H9 (cell line): ENCODE measurements at regions not wholly inside any gene's neighbourhood (a gene's known extent, or its start where the extent isn't known, plus 50 kb on each side); places are given as distances from the start of the nearest gene placed in this dataset.

Experiments used
- DNase-seq: peaks from one replicate; pipeline ENCODE4 v3.0.0-alpha.2; 2017
- H2AFZ ChIP-seq: one replicate; pipeline ENCODE4 v1.6.1; 2013; ENCODE audit warnings: mild to moderate bottlenecking, low read length, control low read depth, moderate library complexity
- H2AK5ac ChIP-seq: 2 replicates; pipeline ENCODE4 v1.6.1; 2013; ENCODE audit warnings: low read length, control low read depth, mixed read lengths; ENCODE audit not compliant: insufficient read length
- H2BK120ac ChIP-seq: one replicate; pipeline ENCODE4 v1.6.1; 2013; ENCODE audit warnings: low read depth, mild to moderate bottlenecking, low read length, control low read depth, inconsistent platforms; ENCODE audit not compliant: poor library complexity, severe bottlenecking
- H2BK12ac ChIP-seq: 2 replicates; pipeline ENCODE4 v1.6.1; 2013; ENCODE audit warnings: low read length, control low read depth, mixed read lengths, low read depth; ENCODE audit not compliant: insufficient read length
- H2BK15ac ChIP-seq: 2 replicates; pipeline ENCODE4 v1.6.1; 2013; ENCODE audit warnings: low read depth, low read length, control low read depth
- H2BK20ac ChIP-seq: one replicate; pipeline ENCODE4 v1.6.1; 2013; ENCODE audit warnings: low read depth, mild to moderate bottlenecking, low read length, control low read depth, inconsistent platforms; ENCODE audit not compliant: poor library complexity, severe bottlenecking
- H2BK5ac ChIP-seq: 2 replicates; pipeline ENCODE4 v1.6.1; 2013; ENCODE audit warnings: low read length, control low read depth, mixed read lengths; ENCODE audit not compliant: insufficient read length
- H3K14ac ChIP-seq: 2 replicates; pipeline ENCODE4 v1.6.1; 2013; ENCODE audit warnings: low read length, control low read depth; ENCODE audit not compliant: insufficient read depth
- H3K18ac ChIP-seq: 2 replicates; pipeline ENCODE4 v1.6.1; 2013; ENCODE audit warnings: low read depth, mild to moderate bottlenecking, mixed read lengths, low read length, control low read depth; ENCODE audit not compliant: insufficient read length
- H3K23ac ChIP-seq: 2 replicates; pipeline ENCODE4 v1.6.1; 2013; ENCODE audit warnings: low read length, control low read depth, mixed read lengths, low read depth; ENCODE audit not compliant: insufficient read length
- H3K23me2 ChIP-seq: 2 replicates; pipeline ENCODE4 v1.6.1; 2013; ENCODE audit warnings: low read depth, mild to moderate bottlenecking, mixed read lengths, low read length, control low read depth; ENCODE audit not compliant: insufficient read length, poor library complexity, severe bottlenecking
- H3K27ac ChIP-seq: 2 replicates; pipeline ENCODE4 v1.5.1; 2013; ENCODE audit warnings: low read length, control low read depth, mixed read lengths, low read depth; ENCODE audit not compliant: insufficient read length
- H3K27me3 ChIP-seq: 2 replicates; pipeline ENCODE4 v1.6.1; 2013; ENCODE audit warnings: low read length, control low read depth, inconsistent platforms; ENCODE audit not compliant: insufficient read depth
- H3K4ac ChIP-seq: 2 replicates; pipeline ENCODE4 v1.6.1; 2013; ENCODE audit warnings: low read depth, mild to moderate bottlenecking, control low read depth, inconsistent platforms, low read length, moderate library complexity
- H3K4me1 ChIP-seq: 2 replicates; pipeline ENCODE4 v1.6.1; 2013; ENCODE audit warnings: low read length, control low read depth, inconsistent platforms; ENCODE audit not compliant: insufficient read depth
- H3K4me2 ChIP-seq: 2 replicates; pipeline ENCODE4 v1.6.1; 2013; ENCODE audit warnings: low read length, control low read depth, mixed read lengths; ENCODE audit not compliant: insufficient read length, insufficient read depth
- H3K56ac ChIP-seq: 2 replicates; pipeline ENCODE4 v1.6.1; 2013; ENCODE audit warnings: low read depth, mild to moderate bottlenecking, mixed read lengths, low read length, control low read depth; ENCODE audit not compliant: insufficient read length
- H3K79me1 ChIP-seq: 2 replicates; pipeline ENCODE4 v1.6.1; 2013; ENCODE audit warnings: low read depth, mild to moderate bottlenecking, moderate library complexity, low read length, control low read depth, inconsistent platforms; ENCODE audit not compliant: insufficient read depth, poor library complexity, severe bottlenecking
- H3K79me2 ChIP-seq: 2 replicates; pipeline ENCODE4 v1.6.1; 2013; ENCODE audit warnings: low read length, control low read depth, inconsistent platforms; ENCODE audit not compliant: insufficient read depth
- H3K9ac ChIP-seq: 2 replicates; pipeline ENCODE4 v1.6.1; 2013; ENCODE audit warnings: low read length, control low read depth, mixed read lengths; ENCODE audit not compliant: insufficient read length; ENCODE audit errors: extremely low read depth
- H3K9me3 ChIP-seq: one replicate; pipeline ENCODE4 v1.6.1; 2013; ENCODE audit warnings: low read depth, low read length, inconsistent platforms; ENCODE audit not compliant: control insufficient read depth
- H3T11ph ChIP-seq: one replicate; pipeline ENCODE4 v1.6.1; 2013; ENCODE audit warnings: mild to moderate bottlenecking, low read length, control low read depth, inconsistent platforms
- H4K20me1 ChIP-seq: one replicate; pipeline ENCODE4 v1.6.1; 2013; ENCODE audit not compliant: control insufficient read depth, insufficient read length, insufficient read depth
- H4K5ac ChIP-seq: 2 replicates; pipeline ENCODE4 v1.6.1; 2013; ENCODE audit warnings: low read depth, mild to moderate bottlenecking, mixed read lengths, low read length, control low read depth; ENCODE audit not compliant: insufficient read length
- H4K8ac ChIP-seq: replicated peaks from 2 replicates; pipeline ENCODE4 v1.6.1; 2013; ENCODE audit warnings: low read length, control low read depth, mixed read lengths, low read depth; ENCODE audit not compliant: insufficient read length
- H4K91ac ChIP-seq: 2 replicates; pipeline ENCODE4 v1.6.1; 2013; ENCODE audit warnings: low read depth, mild to moderate bottlenecking, moderate library complexity, mixed read lengths, low read length, control low read depth; ENCODE audit not compliant: insufficient read length
- H3K27ac Mint-ChIP-seq, 3 experiments: 2 replicates in 2 of 3; 3 replicates in 1 of 3; pipeline ENCODE4 v1.8.0; 2020 to 2021; ENCODE audit warnings: mixed read lengths in 3 of 3, mild to moderate bottlenecking in 1 of 3, moderate library complexity in 1 of 3
- H3K27me3 Mint-ChIP-seq: 2 replicates; pipeline ENCODE4 v1.8.0; 2021; ENCODE audit warnings: low read depth, mild to moderate bottlenecking, moderate library complexity, mixed read lengths
- H3K36me3 Mint-ChIP-seq, 3 experiments: 2 replicates in 2 of 3; 3 replicates in 1 of 3; pipeline ENCODE4 v1.8.0; 2020 to 2021; ENCODE audit warnings: low read depth in 3 of 3, mixed read lengths in 3 of 3; ENCODE audit not compliant: insufficient read depth in 1 of 3
- H3K4me1 Mint-ChIP-seq, 2 experiments: 2 replicates each; pipeline ENCODE4 v1.8.0; 2020; ENCODE audit warnings: mixed read lengths in 2 of 2
- H3K4me3 Mint-ChIP-seq, 2 experiments: 2 replicates in 1 of 2; 3 replicates in 1 of 2; pipeline ENCODE4 v1.8.0; 2020 to 2021; ENCODE audit warnings: mild to moderate bottlenecking in 2 of 2, mixed read lengths in 2 of 2, moderate library complexity in 1 of 2
- H3K9me3 Mint-ChIP-seq, 2 experiments: 2 replicates in 1 of 2; 3 replicates in 1 of 2; pipeline ENCODE4 v1.8.0; 2020; ENCODE audit warnings: mild to moderate bottlenecking in 2 of 2, mixed read lengths in 2 of 2, moderate library complexity in 1 of 2
- CTCF ChIP-seq: fragments of 200-600 bp; sonication (generic); conservative IDR thresholded peaks from 3 replicates; pipeline ENCODE4 v1.8.0; 2021; ENCODE audit warnings: antibody characterized with exemption, mild to moderate bottlenecking
- WGBS: extraction: QIAGEN DNeasy Blood & Tissue Kit; methylation state at CpG from one replicate; pipeline ENCODE4 v1.1.7; 2013; ENCODE audit warnings: missing lambda C conversion rate, low lambda C conversion rate, mixed read lengths; ENCODE audit not compliant: insufficient read length; ENCODE audit errors: extremely low coverage; 5-methylcytosine and 5-hydroxymethylcytosine counted together

GRCh38 chr3:7881946-7882345, 619.7 kb upstream of the LMCD1 start:
- no peak overlapping the region for H4K5ac ChIP-seq
- H2BK15ac ChIP-seq = no peak overlapping the region
- no peaks in the 10 kb centered on the region for H3K4me1 Mint-ChIP-seq
- H2BK20ac ChIP-seq = no peak overlapping the region
- H3K79me2 ChIP-seq = no peaks in the 10 kb centered on the region
- H3K4me3 Mint-ChIP-seq = no peak overlapping the region
- no peak overlapping the region for H3K23ac ChIP-seq
- H3K79me1 ChIP-seq = no peaks in the 10 kb centered on the region
- H3K56ac ChIP-seq = no peak overlapping the region
- H3K23me2 ChIP-seq = no peaks in the 10 kb centered on the region
- no peaks in the 10 kb centered on the region for H3K27me3 ChIP-seq
- DNase-seq = no peak
- H3K4ac ChIP-seq = no peak overlapping the region
- no peak overlapping the region for H3K27ac Mint-ChIP-seq
- H3K18ac ChIP-seq = no peak overlapping the region
- H3K27ac ChIP-seq = no peak overlapping the region
- H4K20me1 ChIP-seq = no peaks in the 10 kb centered on the region
- no peak overlapping the region for H2BK12ac ChIP-seq
- H4K91ac ChIP-seq = no peak overlapping the region
- WGBS = no CpG with 5 or more reads among the region's 2 CpGs
- H3K4me2 ChIP-seq = no peak overlapping the region
- no peak for TF ChIP-seq CTCF
- H4K8ac ChIP-seq = no peak overlapping the region
- no peak overlapping the region for H2AFZ ChIP-seq
- H2BK5ac ChIP-seq = no peak overlapping the region
- H2AK5ac ChIP-seq = no peak overlapping the region
- peaks cover 0 to 5% of the 10 kb centered on the region in 2 experiments; a peak in 3 of 5 replicates for H3K9me3 Mint-ChIP-seq
- H3T11ph ChIP-seq = no peak overlapping the region
- H3K36me3 Mint-ChIP-seq = 0 out of 7 replicates have a peak, but pooled peaks cover 0 to 7% (median 0%) of the 10 kb centered on the region in 3 experiments
- no peak overlapping the region for H2BK120ac ChIP-seq
- H3K14ac ChIP-seq = no peak overlapping the region
- no peaks in the 10 kb centered on the region for H3K27me3 Mint-ChIP-seq
- H3K9ac ChIP-seq = no peak overlapping the region
- H3K9me3 ChIP-seq = no peaks in the 10 kb centered on the region
- H3K4me1 ChIP-seq = no peaks in the 10 kb centered on the region
